GM18502 (cell line): ENCODE measurements at regions not wholly inside any gene's neighbourhood (a gene's known extent, or its start where the extent isn't known, plus 50 kb on each side); places are given as distances from the start of the nearest gene placed in this dataset.
"Not testable (repeated sequence)": the region's sequence is repeated elsewhere in the genome, so short reads cannot be mapped to it uniquely, and the experiment has no call there.

Source experiments
- ATAC-seq: cut with Tn5 transposase; IDR thresholded peaks from one replicate; pipeline ENCODE4 v1.9.1; 2021; ENCODE audit warnings: mild to moderate bottlenecking; ENCODE audit not compliant: unreplicated experiment, poor library complexity

DNA sequence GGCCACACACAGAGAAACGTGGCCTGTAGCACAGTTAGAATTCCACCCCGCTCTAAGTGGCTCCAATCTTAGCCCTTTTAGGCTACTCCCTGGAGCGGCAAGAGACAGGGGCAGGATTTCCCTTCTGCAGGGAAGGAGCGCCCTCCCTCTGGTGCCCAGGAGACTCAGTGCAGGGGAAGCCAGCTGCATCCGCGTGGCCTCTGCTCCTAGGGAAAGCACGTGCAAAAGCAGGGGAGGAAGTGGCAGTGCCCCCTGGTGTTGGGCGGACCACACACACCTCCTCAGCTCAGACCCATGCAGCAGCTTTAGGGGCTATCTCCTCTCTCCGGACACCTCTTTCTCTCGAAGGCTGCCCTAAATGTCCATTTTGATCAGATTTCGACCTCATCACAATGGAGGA, 50.0 kb downstream of the SPRING1 start:
- peak; percentile 59 for ATAC-seq

- no peak for ATAC-seq
Observed at GRCh38 chr12:116684891-116685290, 53.0 kb downstream of the SPRING1 start.

DNA sequence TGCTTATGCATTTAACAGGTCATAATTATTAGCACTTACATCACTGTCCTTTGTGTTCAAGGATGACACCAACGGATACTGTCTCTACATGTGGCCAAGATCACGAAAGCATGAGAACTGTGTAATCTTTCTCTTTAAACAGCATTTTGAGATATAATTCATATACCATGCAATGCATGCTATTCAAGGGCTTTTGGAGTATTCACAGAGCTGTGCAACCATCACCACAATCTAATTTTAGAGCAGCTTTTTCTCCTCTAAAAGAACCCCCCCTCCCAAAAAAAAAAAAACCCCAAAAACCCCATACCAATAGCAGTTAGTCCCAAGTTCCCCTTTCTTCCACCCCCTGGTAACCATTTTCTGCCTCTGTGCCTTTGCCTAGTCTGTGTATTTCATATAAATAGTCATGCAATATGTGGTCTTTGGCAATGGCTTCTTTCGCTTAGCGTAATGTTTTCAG, 60.6 kb downstream of the SPRING1 start:
- ATAC-seq, result peak; percentile 61

DNA sequence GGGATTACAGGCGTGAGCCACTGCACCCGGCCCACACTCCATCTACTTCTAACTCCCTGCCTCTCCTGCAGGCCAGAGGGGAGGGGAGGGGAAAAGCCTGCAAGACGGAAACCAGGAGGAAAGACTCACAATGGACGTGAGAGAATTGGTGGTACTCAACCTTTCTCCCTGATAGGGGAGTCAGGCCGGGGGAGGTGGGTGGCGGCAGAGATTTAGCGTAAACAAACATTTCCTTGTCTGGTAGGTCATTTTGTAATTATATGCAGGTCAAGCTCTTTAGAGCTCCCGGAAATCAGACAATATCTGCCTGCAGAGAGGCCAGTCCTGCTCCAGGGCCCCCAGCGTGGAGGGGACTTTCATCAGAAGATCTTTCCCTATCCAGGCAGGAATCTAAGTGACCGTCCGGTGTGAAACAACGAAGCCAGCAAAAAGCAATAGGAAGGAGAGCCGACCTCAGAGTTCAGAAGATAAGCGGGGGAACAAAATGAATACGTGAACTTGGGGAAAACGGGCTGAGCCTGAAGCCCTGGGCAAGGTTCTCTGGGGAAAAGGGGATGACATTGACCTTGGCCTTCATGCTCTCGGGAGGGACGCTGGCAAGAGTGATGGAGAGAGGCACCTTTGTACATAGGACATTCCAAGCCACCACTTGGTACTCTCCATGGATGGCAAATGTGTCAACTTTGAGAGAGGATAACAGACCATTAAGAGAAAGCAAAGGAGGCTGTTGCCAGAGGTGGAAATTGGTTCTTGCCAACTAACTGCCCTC, 62.3 kb downstream of the SPRING1 start:
- ATAC-seq, result no peak

GRCh38 chr12:116674643-116675183, 63.2 kb downstream of the SPRING1 start:
- ATAC-seq, result no peak

DNA sequence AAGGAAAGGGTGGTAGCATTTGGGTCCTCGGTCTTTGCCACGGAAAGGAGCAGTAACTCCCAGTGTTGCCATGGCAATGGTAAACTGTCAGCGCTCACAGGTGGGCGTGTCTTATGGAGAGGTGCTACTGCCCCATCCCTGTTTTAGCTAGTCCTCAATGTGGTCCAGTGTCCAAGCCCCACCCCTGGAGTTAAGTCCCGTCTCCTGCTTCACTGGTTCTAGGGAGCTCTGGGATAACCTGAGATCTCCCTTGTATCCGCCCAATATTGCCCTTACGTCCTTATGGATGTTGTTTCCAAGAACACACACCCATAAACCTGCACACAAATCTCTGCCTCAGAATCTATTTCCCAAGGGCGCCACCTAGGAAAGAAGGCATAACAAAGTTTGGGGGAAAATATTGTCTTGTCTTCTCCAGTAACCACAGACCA, 64.2 kb downstream of the SPRING1 start:
- no peak for ATAC-seq

DNA sequence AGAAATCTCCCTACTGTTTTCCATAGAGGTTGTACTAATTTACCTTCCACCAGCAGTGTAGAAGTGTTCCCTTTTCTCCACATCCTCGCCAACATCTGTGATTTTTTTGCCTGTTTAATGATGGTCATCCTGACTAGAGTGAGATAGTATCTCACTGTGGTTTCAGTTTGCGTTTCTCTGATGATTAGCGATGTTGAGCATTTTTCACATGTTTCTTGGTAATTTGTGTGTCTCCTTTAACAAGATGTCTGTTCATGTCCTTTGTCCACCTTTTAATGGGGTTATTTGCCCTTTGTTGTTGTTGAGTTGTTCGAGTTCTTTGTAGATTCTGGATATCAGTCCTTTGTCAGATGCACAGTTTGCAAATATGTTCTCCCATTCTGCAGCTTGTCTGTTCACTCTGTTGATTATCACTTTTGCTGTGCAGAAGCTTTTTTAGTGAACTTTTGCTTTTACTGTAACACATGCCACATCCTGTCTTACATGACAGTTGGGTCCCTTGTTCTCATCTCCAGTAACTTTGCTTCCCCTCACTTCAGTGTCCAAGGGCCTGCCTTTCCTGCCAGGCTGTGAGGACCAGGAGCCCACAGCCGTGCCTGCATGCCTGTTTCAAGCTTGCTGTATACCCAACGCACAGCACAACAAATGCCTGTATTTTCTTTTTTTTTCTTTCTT, 64.9 kb downstream of the SPRING1 start:
- ATAC-seq, result peak; percentile 51

- ATAC-seq, result no peak
Observed at GRCh38 chr12:116672010-116672409, 65.9 kb downstream of the SPRING1 start.

GRCh38 chr12:116670859-116671258, 67.0 kb downstream of the SPRING1 start:
- no peak for ATAC-seq

DNA sequence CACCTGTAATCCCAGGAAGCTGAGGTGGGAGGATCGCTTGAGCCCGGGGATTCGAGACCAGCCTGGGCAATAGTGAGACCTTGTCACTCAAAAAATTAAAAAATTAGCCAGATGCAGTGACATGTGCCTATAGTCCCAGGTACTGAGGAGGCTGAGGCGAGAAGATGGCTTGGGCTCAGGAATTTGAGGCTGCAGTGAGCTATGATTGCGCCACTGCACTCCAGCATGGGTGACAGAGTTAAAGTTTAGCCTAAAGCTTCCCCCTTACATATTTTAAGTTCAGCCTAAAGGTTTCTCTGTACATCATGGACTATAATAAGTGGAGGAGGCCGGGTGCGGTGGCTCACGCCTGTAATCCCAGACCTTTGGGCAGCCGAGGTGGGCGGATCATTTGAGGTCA, 70.1 kb downstream of the SPRING1 start:
- no peak for ATAC-seq

GRCh38 chr12:116666829-116667228, 71.0 kb downstream of the SPRING1 start:
- not testable (repeated sequence) for ATAC-seq

- ATAC-seq, result no peak
Observed at GRCh38 chr12:116666305-116666673, 71.6 kb downstream of the SPRING1 start.

DNA sequence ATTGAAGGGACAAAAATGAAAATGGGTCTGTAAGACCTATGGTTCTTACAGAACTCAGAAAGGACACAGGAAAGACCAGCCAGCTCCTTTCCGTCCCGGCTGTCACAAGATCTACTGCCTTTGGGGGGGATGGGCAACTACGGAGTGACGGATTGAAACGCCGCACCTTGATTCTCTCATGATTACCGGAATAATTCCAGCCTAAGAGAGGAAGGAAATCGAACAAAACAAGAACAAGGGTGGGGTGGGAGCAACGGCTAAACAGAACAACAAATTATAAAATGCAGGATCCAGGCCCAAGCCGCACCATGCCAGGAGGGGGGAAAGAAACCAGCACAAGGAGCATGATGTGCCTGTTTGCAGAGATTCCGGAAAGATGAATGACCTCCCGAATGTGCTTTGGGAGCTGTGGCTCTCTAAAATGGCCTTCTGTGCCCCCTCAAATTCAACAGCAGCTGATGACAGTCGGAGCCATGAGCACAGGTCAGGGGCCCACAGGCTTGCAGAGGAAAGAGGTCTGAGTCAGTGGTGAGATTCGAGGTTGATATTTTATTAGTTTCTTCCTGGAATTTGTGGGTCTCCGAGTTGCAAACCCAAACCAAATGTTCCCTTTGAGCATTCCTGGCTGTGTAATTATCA, 72.1 kb downstream of the SPRING1 start:
- ATAC-seq, result no peak

- ATAC-seq, result no peak
Observed at GRCh38 chr12:116664085-116664484, 73.8 kb downstream of the SPRING1 start.

DNA sequence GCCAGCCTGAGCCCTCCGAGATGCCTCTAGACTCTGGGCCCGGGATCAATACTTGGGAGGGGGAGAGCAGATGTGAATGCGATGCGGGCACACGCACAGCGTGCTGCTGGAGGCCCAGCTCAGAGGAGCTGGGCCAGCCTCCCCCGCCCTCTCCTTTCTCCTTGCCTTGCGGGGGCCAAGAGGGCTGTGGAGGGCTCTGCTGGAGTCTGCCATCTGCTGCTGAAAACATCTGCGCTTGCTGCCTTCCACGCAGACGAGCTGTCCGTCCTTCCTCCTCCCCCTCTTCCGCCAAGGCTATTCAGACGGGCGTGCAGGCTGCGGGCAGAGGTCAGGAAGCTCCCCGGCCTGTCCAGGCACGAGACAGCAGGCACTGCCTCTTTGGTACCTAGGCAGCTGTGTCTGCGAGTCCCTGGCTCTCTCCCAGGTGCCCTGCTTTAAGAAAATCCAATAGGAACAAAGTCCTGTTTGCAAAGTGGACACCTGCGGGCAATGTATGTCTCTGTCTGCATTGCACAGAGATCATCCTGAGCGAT, 75.2 kb downstream of the SPRING1 start:
- no peak for ATAC-seq

- no peak for ATAC-seq
Observed at GRCh38 chr12:116661341-116661740, 76.5 kb downstream of the SPRING1 start.

- not testable (repeated sequence) for ATAC-seq
Observed at GRCh38 chr12:116660740-116661139, 77.1 kb downstream of the SPRING1 start.

GRCh38 chr12:116659771-116660481, 77.9 kb downstream of the SPRING1 start:
- ATAC-seq, result no peak

DNA sequence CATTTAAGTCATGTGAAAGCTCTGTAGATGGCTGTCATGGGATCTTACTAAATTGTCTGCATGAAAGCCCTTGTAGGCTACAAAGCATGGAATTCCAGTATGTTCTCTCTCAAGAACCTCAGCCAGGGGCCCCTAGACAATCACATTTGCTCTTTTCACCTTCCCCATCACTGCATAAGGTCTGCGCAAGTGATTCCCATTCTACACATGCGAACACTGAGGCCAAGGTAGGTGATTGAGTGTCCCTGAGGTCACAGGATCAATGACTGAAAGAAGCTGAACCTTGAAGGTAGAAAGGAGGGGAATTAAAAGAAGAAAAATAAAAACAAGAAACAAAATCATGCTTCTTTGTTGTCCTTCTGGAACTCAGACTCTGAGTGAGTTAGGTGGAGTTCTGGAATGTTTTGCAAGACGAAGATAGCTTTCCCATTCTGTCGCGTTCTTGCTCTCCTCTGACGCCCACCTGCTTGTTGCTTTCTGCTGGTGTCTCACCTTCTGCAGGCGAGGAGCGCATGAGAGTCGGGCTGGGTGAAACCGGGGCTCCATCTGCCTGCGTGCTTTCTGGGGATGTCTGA, 79.9 kb downstream of the SPRING1 start:
- no peak for ATAC-seq

DNA sequence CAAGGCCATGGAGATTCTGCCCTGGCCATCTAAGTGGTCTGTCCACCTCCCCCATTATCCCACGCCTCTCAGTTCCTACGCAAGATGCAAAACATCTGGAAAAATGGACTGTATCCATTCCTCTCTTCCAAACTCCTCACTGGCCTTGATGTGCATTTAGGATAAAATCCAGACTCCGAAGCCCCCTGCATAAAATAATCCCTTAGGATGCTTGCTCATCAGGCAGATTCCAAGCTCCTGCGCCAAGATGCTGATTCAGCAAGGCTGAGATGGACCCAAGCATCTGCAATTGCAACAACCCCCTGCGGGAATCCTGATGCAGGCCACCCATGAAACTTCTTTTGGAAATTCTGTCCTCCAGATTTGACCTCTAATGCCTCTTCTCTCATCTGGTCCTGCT, 81.6 kb downstream of the SPRING1 start:
- no peak for ATAC-seq
